BLaER1 (cell line): ENCODE measurements at regions not wholly inside any gene's neighbourhood (a gene's known extent, or its start where the extent isn't known, plus 50 kb on each side); places are given as distances from the start of the nearest gene placed in this dataset.

ENCODE experiments used
- H3K27ac ChIP-seq: shearing (Covaris generic); formaldehyde crosslinking; 2 replicates; pipeline ENCODE4 v1.8.1; 2022
- H3K27me3 ChIP-seq: shearing (Covaris generic); formaldehyde crosslinking; 2 replicates; pipeline ENCODE4 v1.8.1; 2022
- H3K36me3 ChIP-seq: shearing (Covaris generic); formaldehyde crosslinking; 2 replicates; pipeline ENCODE4 v1.8.1; 2022
- H3K4me1 ChIP-seq: shearing (Covaris generic); formaldehyde crosslinking; 2 replicates; pipeline ENCODE4 v1.8.1; 2022
- H3K4me2 ChIP-seq: shearing (Covaris generic); formaldehyde crosslinking; 2 replicates; pipeline ENCODE4 v1.8.1; 2022
- H3K4me3 ChIP-seq: shearing (Covaris generic); formaldehyde crosslinking; 2 replicates; pipeline ENCODE4 v1.8.1; 2022
- H3K9ac ChIP-seq: shearing (Covaris generic); formaldehyde crosslinking; 2 replicates; pipeline ENCODE4 v1.8.1; 2022
- H3K9me3 ChIP-seq: shearing (Covaris generic); formaldehyde crosslinking; 2 replicates; pipeline ENCODE4 v1.8.1; 2022
- H4K20me1 ChIP-seq: shearing (Covaris generic); formaldehyde crosslinking; 2 replicates; pipeline ENCODE4 v1.8.1; 2022
- Cebpa-rat ChIP-seq: shearing (Covaris generic); IDR thresholded peaks from 2 replicates; pipeline ENCODE4 v1.8.1; 2022

DNA sequence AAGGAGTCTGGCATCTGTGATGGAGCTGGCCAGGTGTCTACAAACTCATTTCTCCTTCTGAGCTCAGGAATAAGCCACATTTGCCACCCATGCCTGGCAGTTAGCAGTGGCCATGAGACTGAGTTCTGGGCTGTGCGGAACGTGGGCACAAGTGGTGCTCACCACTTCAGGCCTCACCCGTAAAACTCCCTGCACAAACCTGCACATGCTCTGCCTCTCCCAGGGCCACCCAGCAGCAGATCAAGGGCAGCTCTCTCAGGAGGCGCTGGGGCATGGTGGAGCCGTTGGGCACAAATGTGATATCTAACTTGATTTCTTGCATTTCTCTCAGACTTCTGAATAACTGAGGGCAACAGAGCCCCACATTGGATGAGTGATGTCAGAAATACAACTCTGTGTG lies 269.5 kb downstream of the HIVEP2 start:
- Histone ChIP-seq H3K4me1 (peaks cover 18% of the 10 kb centered on the region), H4K20me1 (no peaks in the 10 kb centered on the region), H3K27me3 (no peaks in the 10 kb centered on the region)

DNA sequence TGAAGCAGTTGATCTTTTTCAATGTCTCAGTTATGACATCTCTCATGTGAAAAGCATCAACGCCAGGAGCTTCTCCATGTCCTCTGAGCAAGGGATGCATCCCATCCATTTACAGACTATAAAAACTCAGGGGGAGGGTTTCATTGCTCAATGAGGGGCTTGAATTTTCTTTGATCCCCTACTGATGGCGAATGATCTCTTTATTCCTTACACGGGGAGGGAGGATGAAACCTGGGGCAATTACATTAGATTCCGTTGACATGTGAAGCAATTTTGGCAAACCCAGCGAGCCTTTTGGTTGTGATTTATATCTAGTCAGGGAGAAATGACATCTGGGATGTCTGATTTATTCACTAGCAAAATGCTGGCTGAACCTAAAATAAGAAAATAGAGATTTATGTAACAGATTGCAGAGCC lies 268.9 kb downstream of the HIVEP2 start:
- H3K36me3 ChIP-seq, result no peaks in the 10 kb centered on the region
- H3K27ac ChIP-seq, result no peak overlapping the region
- H3K9ac ChIP-seq, result no peak overlapping the region
- H3K4me1 ChIP-seq, result peaks cover 15% of the 10 kb centered on the region
- no peak for TF ChIP-seq Cebpa-rat
- H3K4me2 ChIP-seq, result no peak overlapping the region
- peaks cover 1% of the 10 kb centered on the region for H3K9me3 ChIP-seq
- no peaks in the 10 kb centered on the region for H4K20me1 ChIP-seq
- H3K27me3 ChIP-seq, result no peaks in the 10 kb centered on the region
- no peak overlapping the region for H3K4me3 ChIP-seq

More for the DNA sequence above, 269.5 kb downstream of the HIVEP2 start:
- Histone ChIP-seq H3K36me3 (no peaks in the 10 kb centered on the region), H3K27ac (no peak overlapping the region), H3K9ac (no peak overlapping the region), H3K4me2 (no peak overlapping the region), H3K9me3 (peaks cover 7% of the 10 kb centered on the region), H3K4me3 (no peak overlapping the region)
- no peak for TF ChIP-seq Cebpa-rat

DNA sequence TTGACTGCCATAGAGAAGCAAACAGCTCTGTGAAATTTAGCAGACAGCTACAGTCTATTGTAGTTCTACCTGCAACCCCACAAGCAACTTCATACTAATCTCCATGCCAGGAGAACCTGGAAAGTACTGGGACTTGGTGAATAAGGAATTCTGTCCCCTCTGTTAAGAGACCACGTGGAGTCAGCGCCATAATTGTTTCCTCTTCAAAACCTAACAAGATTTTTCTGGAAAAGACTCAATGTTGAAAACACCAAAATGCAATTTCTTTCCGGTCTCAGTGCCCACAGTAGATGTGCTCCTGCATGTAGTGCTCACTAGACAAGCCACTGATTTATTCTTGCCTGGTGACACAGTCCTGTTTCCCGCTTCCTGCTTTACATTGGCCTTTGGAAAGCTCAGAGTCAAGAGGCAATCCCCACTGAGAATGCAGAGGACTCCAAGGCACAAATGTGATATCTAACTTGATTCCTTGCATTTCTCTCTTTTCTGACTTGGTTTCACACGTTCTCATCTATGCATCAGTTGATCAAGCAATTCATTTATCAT lies 268.3 kb downstream of the HIVEP2 start:
- Histone ChIP-seq H3K27ac (no peak overlapping the region), H3K4me3 (no peak overlapping the region), H3K4me2 (no peak overlapping the region), H3K9me3 (no peaks in the 10 kb centered on the region), H3K36me3 (no peaks in the 10 kb centered on the region), H3K4me1 (peaks cover 8% of the 10 kb centered on the region), H4K20me1 (no peaks in the 10 kb centered on the region), H3K9ac (no peak overlapping the region), H3K27me3 (no peaks in the 10 kb centered on the region)
- TF ChIP-seq Cebpa-rat, result no peak

DNA sequence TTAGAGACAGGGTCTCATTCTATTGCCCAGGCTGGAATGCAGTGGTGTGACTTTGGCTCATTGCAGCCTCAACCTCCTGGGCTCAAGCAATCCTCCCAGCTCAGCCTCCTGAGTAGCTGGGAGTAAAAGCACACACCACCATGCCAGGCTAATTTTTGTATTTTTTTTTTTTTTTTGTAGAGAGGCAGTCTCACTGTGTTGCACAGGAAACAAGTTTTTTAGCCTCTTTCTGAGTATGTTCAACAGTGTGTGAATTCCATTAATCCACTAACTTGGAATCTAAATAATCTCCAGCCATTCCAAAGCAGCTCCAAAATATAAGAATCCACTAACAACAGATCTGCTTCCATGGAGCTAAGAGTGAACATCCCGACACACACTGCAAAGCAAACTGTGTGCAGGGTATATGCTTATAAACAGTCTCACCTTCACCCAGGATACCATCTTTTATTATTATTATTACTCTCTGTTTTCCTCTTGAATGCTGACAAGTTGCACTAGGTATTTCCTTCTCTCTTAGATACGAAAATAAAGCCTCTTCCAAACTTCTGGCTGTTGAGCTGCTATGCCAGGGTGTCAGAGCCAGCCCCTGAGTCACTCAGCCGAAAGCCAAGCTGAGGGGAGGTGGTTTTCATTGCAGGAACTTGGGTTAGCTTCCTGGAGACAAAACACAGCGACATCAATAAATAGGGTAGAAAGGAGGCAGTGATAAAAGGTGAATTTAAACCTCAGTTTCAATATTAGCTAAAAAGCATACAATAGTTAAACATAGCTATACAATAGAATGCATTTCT lies 264.9 kb downstream of the HIVEP2 start:
- H3K36me3 ChIP-seq, result no peaks in the 10 kb centered on the region
- no peaks in the 10 kb centered on the region for H4K20me1 ChIP-seq
- no peak overlapping the region for H3K4me3 ChIP-seq
- no peak overlapping the region for H3K4me2 ChIP-seq
- no peaks in the 10 kb centered on the region for H3K9me3 ChIP-seq
- no peak overlapping the region for H3K9ac ChIP-seq
- H3K4me1 ChIP-seq, result no peaks in the 10 kb centered on the region
- no peak overlapping the region for H3K27ac ChIP-seq
- no peak for TF ChIP-seq Cebpa-rat
- H3K27me3 ChIP-seq, result no peaks in the 10 kb centered on the region

DNA sequence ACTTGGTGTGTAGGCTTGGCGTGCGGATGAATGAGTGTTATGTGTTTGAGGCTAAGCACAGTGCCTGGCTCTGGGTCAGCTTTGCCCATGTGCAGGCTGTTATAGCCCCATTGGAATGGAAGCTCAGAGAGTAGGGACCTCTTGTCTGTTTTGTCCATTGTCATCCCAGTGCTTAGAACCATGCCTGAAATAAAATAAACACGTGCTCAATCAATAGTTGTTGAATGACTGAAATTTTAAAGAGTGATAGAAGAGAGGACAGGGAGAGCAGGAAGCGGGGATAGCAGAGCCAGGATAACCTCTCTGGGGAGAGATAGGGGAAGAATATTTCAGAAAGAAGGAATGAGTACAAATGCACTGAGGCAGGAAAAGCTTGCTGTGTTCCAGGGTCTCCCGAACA lies 263.9 kb downstream of the HIVEP2 start:
- Histone ChIP-seq H3K4me2 (no peak overlapping the region), H3K9ac (no peak overlapping the region), H3K4me1 (no peaks in the 10 kb centered on the region), H3K4me3 (no peak overlapping the region), H3K27me3 (no peaks in the 10 kb centered on the region), H3K27ac (no peak overlapping the region), H3K9me3 (no peaks in the 10 kb centered on the region), H4K20me1 (no peaks in the 10 kb centered on the region), H3K36me3 (no peaks in the 10 kb centered on the region)
- no peak for TF ChIP-seq Cebpa-rat

DNA sequence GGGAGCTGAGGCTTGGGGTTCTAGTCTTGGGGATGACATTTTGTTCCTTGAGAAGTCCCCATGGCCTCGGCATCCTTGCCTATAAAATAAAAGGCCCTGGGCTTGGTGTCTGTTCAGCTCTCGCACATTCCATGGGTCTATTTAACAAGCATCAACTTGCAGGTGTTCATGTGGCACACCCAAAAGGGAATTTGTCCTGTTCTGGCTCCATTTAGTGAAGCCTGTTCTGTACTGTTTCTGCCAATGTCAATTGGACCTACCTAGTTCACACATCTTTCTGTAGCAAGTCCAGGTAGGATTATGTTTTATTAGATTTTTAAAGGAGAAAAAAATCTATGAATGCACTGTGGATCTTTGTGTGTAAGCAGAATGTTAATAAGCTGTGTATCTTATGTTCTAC lies 262.0 kb downstream of the HIVEP2 start:
- no peak for TF ChIP-seq Cebpa-rat
- H3K4me1 ChIP-seq, result no peaks in the 10 kb centered on the region

DNA sequence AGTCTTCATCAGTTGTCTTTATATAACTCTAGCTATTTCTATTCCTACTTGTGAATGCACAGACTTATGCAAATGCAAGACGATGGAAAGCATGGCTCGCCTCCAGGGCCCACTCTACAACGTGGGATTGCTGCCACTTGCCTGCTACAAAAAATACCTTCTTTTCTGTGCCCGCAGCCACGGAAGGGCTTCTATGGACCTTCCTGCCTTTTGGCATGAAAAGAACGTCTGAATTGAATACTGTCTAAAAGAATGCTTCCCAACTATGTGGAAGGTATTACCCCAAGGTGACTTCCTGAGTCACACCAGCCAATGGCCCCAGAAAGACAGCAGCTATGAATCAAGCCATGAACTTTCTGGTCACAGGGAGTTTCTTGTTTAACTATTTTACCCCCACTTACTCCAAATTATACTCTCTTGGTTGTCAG lies 261.2 kb downstream of the HIVEP2 start:
- Histone ChIP-seq H3K27ac (no peak overlapping the region), H3K4me2 (no peak overlapping the region)

More for the DNA sequence above, 262.0 kb downstream of the HIVEP2 start:
- H3K36me3 ChIP-seq, result no peaks in the 10 kb centered on the region
- H3K27ac ChIP-seq, result no peak overlapping the region
- no peaks in the 10 kb centered on the region for H4K20me1 ChIP-seq
- H3K4me2 ChIP-seq, result no peak overlapping the region
- H3K9ac ChIP-seq, result no peak overlapping the region
- no peaks in the 10 kb centered on the region for H3K9me3 ChIP-seq
- H3K27me3 ChIP-seq, result no peaks in the 10 kb centered on the region
- no peak overlapping the region for H3K4me3 ChIP-seq

DNA sequence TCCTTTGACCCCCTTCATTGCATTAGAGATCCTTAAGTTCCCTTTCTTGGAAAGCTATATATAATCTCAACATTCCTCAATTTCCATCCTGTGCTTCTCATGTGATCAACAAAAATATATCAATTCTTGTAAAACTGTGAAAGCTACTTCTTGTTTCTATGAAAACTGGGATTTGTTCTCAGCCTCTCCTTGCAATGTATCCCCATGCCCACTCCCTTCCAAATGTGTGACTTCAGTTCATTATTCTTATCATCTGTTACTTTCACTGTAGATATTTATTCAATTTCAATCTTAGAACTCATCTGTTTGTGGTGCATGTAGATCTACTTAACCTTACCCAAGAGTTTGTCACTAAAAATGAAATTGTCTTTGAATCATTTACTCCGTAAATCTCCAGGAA lies 260.6 kb downstream of the HIVEP2 start:
- H3K36me3 ChIP-seq, result no peaks in the 10 kb centered on the region
- no peak overlapping the region for H3K9ac ChIP-seq
- H3K4me1 ChIP-seq, result no peaks in the 10 kb centered on the region
- no peaks in the 10 kb centered on the region for H4K20me1 ChIP-seq
- no peak overlapping the region for H3K27ac ChIP-seq
- H3K27me3 ChIP-seq, result no peaks in the 10 kb centered on the region
- no peaks in the 10 kb centered on the region for H3K9me3 ChIP-seq
- TF ChIP-seq Cebpa-rat, result no peak
- no peak overlapping the region for H3K4me2 ChIP-seq
- no peak overlapping the region for H3K4me3 ChIP-seq

More for the DNA sequence above, 261.2 kb downstream of the HIVEP2 start:
- Histone ChIP-seq H3K9me3 (no peaks in the 10 kb centered on the region), H3K4me3 (no peak overlapping the region), H4K20me1 (no peaks in the 10 kb centered on the region), H3K4me1 (no peaks in the 10 kb centered on the region), H3K9ac (no peak overlapping the region), H3K36me3 (no peaks in the 10 kb centered on the region), H3K27me3 (no peaks in the 10 kb centered on the region)
- TF ChIP-seq Cebpa-rat, result no peak

DNA sequence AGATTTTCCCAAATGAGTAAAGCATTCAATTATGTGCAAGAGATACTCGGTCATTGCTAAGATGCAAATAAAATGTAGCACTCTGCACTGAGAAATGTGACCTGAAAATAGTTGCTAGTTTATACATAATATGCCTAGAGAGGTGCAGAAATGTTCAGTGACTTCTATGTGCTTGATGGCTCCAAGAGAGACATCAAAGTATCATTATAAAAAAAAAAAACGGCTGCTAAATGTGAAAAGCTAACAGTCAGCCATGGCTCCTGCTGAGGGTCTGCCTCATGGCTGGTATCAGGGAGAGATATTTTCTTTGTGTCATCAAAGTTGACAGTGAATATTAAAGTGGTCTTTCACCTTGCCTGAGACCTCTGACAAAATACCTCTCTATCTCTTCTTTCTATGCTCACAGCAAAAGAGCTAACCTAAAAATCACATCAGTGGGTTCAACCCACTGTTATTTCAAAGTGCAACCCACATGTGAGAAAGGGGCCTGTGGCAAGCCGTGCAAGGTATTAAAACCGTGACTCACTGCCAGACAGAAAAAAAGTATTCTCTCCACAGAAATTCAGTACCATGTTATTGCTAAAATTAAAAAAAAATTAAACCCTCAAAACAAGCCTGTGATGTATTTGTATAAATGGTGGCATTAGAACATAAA lies 259.0 kb downstream of the HIVEP2 start:
- H3K27me3 ChIP-seq, result no peaks in the 10 kb centered on the region
- H3K4me1 ChIP-seq, result no peaks in the 10 kb centered on the region
- no peaks in the 10 kb centered on the region for H3K9me3 ChIP-seq
- H4K20me1 ChIP-seq, result no peaks in the 10 kb centered on the region
- H3K4me2 ChIP-seq, result no peak overlapping the region
- H3K9ac ChIP-seq, result no peak overlapping the region
- H3K4me3 ChIP-seq, result no peak overlapping the region
- H3K27ac ChIP-seq, result no peak overlapping the region
- H3K36me3 ChIP-seq, result no peaks in the 10 kb centered on the region
- TF ChIP-seq Cebpa-rat, result no peak

DNA sequence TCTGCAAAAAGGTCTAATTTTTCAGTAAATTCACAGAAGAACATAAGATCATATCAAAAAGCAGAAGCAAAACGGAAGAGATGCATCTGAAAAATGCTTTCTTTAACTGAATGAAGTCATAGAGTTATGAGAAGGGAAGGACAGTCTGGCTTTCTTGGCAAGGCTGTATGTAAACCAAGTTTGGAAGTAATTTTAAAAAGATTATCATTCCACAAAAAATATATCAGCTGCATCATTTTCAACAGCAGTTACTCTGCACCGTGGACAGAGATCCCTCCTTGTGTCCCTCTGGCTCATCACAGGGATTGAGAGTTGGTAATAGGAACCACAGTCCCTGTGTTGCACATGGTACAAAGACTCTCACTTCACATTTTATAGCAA lies 258.5 kb downstream of the HIVEP2 start:
- no peaks in the 10 kb centered on the region for H3K27me3 ChIP-seq
- H3K4me1 ChIP-seq, result no peaks in the 10 kb centered on the region
- no peak overlapping the region for H3K4me2 ChIP-seq
- TF ChIP-seq Cebpa-rat, result no peak
- H3K9me3 ChIP-seq, result no peaks in the 10 kb centered on the region
- H3K27ac ChIP-seq, result no peak overlapping the region
- H4K20me1 ChIP-seq, result no peaks in the 10 kb centered on the region
- no peaks in the 10 kb centered on the region for H3K36me3 ChIP-seq
- no peak overlapping the region for H3K9ac ChIP-seq
- no peak overlapping the region for H3K4me3 ChIP-seq
